Uterus (tissue), 2 donors: ENCODE measurements at regions not wholly inside any gene's neighbourhood (a gene's known extent, or its start where the extent isn't known, plus 50 kb on each side); places are given as distances from the start of the nearest gene placed in this dataset.

Experiments
- CTCF ChIP-seq, 4 experiments: fragments of 200-600 bp in 2 of 4; fragments of 450-650 bp in 2 of 4; sonication (generic) in 2 of 4; IDR thresholded peaks; one replicate each; pipeline ENCODE4 v1.5.1; 2016 to 2019; ENCODE audit warnings: antibody characterized with exemption in 4 of 4, mild to moderate bottlenecking in 2 of 4, moderate library complexity in 1 of 4
- POLR2A ChIP-seq, 2 donors: fragments of 450-650 bp; IDR thresholded peaks; one replicate each; pipeline ENCODE4 v1.6.1; 2016; ENCODE audit warnings: antibody characterized with exemption in 2 of 2, mild to moderate bottlenecking in 1 of 2, moderate library complexity in 1 of 2

DNA sequence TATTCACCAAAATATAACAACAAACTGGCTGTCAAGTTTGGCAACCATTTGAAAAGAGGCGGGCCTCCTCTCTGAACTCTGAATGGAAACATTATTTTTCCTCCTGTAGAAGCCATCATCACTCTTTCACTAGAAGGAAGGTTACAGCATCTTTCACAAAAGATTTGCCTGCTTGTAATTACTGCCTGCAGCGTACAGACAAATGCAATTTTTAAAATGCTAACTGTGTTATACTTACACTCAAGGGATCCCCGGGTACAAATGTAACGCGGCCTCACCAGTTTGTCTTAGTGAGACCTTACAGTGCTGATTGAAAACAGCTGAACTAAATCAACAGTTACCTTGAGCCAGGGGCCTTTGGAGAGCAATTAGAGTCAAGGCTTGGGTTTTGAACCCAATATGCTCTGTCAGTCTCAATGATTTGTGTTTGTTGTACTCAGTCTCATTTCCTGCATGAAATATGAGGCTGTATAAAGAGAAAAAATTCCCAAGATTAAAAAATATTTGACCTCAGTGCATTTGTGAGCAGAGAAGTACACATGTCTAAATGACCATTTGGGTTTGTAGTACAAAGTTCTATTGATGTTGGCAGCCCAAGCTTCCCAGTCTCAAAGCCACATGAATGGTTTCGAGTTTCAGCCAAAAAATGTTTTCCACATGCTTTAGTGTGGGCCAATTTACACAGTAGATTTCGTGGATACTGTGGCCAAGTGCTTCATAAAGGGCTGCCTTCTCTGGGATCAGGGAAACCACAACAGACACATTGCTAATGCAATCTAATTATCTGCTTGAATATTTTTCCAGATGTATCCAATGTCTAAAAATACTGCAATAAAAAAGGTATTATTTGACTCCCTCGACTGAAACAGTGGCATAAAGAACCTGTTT, 500.0 kb downstream of the SPATA31D1 start:
- TF ChIP-seq POLR2A (IDR thresholded peaks at IDR 0.05) (no peak), CTCF (IDR thresholded peaks at IDR 0.05) (no peak)
